RWPE1 (cell line): ENCODE measurements at regions not wholly inside any gene's neighbourhood (a gene's known extent, or its start where the extent isn't known, plus 50 kb on each side); places are given as distances from the start of the nearest gene placed in this dataset.

Source experiments
- CTCF ChIA-PET: fragments of 350-600 bp; sonication (Branson Sonifier 250); formaldehyde crosslinking; extraction: SDS; loops from one replicate; lab custom pipeline; 2021; lab: Yijun Ruan, JAX
- POLR2A ChIA-PET: fragments of 400-600 bp; formaldehyde crosslinking; extraction: SDS; loops from one replicate; lab custom pipeline; 2020; ENCODE audit warnings: antibody characterized with exemption; ENCODE audit not compliant: low non-redundant PET; lab: Yijun Ruan, JAX
- DNase-seq: peaks from one replicate; pipeline ENCODE4 v3.0.0; 2012; ENCODE audit warnings: low spot score
- H3K27ac ChIP-seq: fragments of 450-650 bp; 2 replicates; pipeline ENCODE4 v1.5.1; 2017
- CTCF ChIP-seq: fragments of 450-650 bp; conservative IDR thresholded peaks from 2 replicates; pipeline ENCODE4 v1.5.1; 2017; ENCODE audit warnings: low read depth, mild to moderate bottlenecking

GRCh38 chr18:56257205-56257604, 381.2 kb downstream of the TXNL1 start:
- no peak for TF ChIP-seq CTCF
- CTCF ChIA-PET: no interaction called here
- POLR2A ChIA-PET: no interaction called here
- no peak for DNase-seq
- H3K27ac ChIP-seq: no peak overlapping the region

GRCh38 chr18:56256659-56257058, 381.7 kb downstream of the TXNL1 start:
- ChIA-PET CTCF (no interaction called here), POLR2A (no interaction called here)
- H3K27ac ChIP-seq: no peak overlapping the region
- DNase-seq: no peak
- TF ChIP-seq CTCF: no peak

GRCh38 chr18:56255381-56255780, 383.0 kb downstream of the TXNL1 start:
- TF ChIP-seq CTCF: no peak
- no peak overlapping the region for H3K27ac ChIP-seq
- DNase-seq: no peak
- CTCF ChIA-PET: no interaction called here
- POLR2A ChIA-PET: no interaction called here

GRCh38 chr18:56252456-56252855, 385.9 kb downstream of the TXNL1 start:
- no peak overlapping the region for H3K27ac ChIP-seq
- ChIA-PET CTCF (no interaction called here), POLR2A (no interaction called here)
- TF ChIP-seq CTCF: no peak
- DNase-seq: no peak

- CTCF ChIA-PET: interaction anchor here (0.6 kb wide), 1 partner anchor 9 kb away, joined by 4 read pairs; no protein-coding TSS in a partner anchor
- no peak for TF ChIP-seq CTCF
- DNase-seq: no peak
- H3K27ac ChIP-seq: no peak overlapping the region
- POLR2A ChIA-PET: no interaction called here
These were observed 389.7 kb downstream of the TXNL1 start for GRCh38 chr18:56248610-56249235.

- no peak for TF ChIP-seq CTCF
- no peak for DNase-seq
- ChIA-PET POLR2A (no interaction called here), CTCF (no interaction called here)
- no peak overlapping the region for H3K27ac ChIP-seq
These were observed 391.5 kb downstream of the TXNL1 start for GRCh38 chr18:56246916-56247315.
